CD4-positive, alpha-beta T cell treated with Interleukin-17A for 4 hours (primary cell): ENCODE measurements at regions not wholly inside any gene's neighbourhood (a gene's known extent, or its start where the extent isn't known, plus 50 kb on each side); places are given as distances from the start of the nearest gene placed in this dataset.
"Not testable (repeated sequence)": the region's sequence is repeated elsewhere in the genome, so short reads cannot be mapped to it uniquely, and the experiment has no call there.

ENCODE experiments used
- DNase-seq: peaks from one replicate; pipeline ENCODE4 v3.0.0-alpha.2; 2020; ENCODE audit warnings: mixed read lengths

DNA sequence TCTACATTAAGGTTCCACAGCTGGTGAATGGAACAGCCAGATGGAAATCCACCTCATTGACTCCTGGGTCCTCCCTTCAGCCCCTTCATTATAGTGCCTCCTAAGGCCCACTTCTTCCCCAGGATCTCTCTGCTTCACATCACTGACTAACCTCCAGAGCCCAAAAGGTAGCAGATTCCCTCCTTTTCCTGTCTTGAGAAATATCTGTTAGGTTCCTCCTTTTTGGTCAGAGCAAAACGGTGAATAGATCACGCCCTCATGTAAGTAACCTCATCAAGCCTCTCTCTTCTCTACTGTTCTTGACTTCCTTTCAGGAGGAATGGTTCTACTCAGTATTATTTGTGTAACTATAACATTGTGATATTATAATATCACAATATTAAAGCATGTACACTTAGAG is 155.0 kb upstream of the SRD5A2 start:
- DNase-seq: no peak

DNA sequence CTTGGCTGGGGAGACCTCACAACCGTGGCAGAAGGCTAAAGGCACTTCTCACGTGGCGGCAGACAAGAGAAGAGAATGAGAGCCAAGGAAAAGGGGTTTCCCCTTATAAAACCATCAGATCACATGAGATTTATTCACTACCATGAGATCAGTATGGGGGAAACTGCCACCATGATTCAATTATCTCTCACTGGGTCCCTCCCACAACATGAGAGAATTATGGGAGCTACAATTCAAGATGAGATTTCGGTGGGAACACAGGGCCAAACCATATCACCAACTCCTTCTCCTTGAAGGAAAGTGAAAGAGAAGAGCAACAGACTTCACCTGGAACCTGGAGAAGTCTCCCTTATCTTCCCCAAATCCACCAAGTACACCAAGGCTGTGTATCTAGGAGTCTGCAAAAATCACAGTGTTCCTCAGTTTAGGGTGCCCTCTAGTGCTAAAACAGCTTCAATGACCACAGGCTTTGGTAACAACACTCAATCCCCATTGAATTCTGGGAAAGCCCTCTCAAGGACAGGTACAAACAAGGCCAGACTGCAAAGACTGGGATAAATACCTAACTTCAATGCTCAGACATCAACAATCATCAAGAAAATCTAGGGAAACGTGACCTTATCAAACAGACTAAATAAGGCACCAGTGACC is 148.8 kb upstream of the SRD5A2 start:
- DNase-seq: no peak

DNA sequence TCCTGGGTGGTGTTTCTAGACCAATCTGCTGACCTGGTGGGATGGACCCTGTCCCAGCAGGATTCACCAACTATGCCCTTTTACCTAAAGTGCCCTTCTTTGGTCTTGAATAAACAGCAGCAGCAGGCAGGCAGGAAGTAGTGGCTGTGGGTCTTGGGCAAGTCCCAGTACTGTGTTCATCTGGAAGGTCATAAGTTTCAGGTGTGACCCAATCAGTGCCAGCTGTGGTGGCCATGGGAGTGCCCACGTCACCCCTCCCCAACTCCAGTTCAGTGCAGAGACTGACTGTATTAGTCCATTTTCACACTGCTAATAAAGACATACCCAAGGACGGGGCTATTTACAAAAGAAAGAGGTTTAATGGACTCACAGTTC is 148.3 kb upstream of the SRD5A2 start:
- DNase-seq: no peak

DNA sequence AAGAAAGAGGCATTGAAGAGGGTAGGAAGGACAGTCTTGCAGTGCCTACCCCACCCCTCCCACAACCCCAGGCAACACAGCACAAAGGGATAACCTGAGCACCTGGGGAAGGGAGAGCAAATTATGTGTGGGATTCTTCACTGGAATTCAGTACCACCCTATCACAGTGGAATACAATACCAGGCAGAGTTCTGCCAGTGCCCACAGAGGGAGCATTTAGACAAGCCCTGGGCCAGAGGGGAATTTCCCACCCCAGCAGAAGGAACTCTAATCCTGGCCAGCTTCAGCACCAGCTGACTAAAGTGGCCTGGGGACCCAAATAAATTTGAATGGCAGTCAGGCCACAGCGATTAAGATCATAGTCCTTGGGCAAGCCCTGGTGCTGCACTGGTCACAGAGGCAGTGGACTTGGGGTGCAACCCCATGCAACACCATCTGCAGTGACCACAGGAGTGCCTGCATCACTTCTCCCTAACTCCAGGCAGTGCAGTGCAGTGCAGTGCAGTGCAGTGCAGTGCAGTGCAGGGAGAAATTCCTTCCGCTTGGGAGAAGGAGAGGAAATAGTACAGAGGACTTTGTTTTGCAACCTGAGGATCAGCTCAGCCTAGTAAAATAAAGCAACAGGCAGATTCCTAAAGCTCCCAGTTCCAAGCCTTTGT is 147.8 kb upstream of the SRD5A2 start:
- DNase-seq: no peak

DNA sequence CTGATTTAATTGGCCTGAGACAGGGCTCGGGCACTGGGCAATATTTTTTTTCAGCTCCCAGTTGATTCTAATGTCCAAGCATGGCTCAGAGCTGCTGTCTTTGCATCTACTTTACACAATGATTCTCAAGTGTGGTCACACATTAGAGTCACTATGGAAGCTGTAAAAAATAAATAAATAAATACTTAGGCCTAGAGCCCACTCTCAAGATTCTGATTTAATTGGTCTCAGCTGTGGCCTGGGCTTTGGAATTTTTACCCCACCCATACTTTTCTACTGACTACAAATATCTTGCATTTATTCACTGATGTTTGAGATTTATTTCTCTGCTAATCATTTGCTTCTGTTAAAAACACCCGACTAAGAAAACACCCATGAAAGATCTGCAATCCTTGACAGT is 145.7 kb upstream of the SRD5A2 start:
- no peak for DNase-seq

DNA sequence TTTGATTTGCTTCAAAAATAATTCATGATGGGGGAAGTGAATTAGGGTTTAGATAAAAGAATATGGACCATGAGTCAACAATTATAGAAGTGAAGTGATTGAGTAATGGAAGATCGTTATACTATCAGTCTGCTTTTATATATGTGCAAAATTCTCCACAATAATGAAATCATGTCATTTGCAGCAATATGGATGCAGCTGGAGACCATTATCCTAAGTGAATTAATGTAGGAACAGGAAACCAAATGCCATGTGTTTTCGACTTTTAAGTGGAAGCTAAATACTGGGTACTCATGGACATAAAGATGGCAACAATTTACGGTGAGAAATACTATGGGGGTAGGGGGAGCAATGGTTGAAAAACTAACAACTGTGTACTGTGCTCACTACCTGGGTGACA is 144.7 kb upstream of the SRD5A2 start:
- no peak for DNase-seq

DNA sequence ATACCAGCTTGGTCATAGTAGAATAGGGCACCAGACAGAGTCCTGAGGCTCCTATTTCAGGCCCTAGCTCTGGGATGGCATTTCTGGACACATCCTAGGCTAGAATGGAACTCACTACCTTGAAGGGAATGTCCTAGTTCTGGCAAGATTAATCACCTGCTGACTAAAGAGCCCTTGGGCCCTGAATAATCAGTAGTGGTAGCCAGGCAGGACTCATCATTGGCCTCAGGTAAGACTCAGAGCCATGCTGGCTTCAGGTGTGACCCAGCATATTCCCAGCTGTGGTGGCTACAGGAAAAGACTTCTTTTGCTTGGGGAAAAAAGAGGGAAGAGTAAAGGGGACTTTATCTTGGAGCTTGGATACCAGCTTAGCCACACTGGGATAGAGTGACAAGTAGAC is 131.0 kb upstream of the SRD5A2 start:
- DNase-seq: no peak

DNA sequence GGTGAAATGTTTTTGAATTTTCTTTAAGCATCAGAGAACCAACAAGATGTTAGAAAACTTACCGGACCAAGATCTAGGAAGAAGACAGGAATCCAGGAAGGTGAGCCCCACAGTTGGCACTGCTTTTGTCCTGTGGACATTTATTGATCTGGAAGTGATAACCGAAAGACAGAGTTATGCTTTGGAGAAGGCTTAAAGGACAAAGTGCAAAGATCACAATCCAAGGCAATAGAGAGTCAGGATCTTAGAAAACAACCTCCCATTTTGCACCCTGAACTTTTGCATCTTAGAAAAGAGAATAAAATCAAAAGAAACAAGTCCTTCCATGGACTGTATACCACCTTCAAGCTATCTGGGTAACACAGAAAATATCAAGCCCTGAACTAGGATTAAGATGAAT is 129.4 kb upstream of the SRD5A2 start:
- DNase-seq: no peak

DNA sequence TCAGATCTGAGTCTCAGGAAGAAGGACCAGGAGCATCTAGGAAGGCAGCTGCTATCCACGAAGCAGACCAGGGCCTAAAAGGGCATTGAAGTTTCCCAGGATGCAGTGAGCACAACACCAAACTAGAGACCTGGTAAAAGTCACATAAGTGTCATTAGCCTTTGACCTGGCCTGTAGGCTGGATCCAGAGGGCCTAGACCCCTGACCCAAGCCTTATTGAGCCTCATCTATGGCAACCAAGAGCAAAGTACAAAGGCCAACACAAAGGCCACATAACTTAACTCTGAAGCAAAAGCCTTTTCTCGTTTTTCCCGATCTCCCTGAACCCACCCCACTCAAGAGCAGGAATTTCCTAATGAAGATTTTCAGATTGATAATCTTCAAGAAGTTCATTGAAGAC is 127.3 kb upstream of the SRD5A2 start:
- DNase-seq: no peak

DNA sequence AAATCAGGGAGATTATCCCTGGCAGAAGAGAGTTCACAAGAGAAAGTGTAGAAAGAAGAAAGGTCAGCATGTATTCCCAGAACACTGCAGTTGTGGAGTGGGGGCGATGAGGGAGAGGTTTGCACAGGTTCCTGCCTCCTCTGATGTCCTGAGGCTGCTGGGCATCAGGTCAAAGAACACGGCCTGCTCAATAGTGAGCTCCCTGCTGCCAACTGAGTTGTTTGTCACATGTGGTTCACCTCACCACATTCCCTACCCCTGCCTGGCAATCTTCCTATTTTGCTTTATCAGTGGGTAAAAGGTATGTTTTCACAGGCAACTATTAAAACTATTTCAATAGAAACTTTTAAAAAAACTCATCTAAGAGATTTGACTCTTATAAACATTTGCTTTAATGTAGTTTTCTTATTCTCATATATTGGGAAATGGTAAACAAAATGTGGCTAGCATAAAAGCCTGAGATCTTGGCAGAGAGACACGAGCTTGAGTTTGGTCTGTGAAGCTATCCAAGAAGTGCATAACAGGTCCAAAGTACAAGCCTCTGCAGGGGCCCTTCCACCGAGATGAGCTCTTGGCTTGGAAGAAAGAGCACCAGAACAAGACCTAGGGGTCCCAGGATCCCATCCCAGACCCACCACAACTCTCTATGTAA is 123.9 kb upstream of the SRD5A2 start:
- DNase-seq: no peak

DNA sequence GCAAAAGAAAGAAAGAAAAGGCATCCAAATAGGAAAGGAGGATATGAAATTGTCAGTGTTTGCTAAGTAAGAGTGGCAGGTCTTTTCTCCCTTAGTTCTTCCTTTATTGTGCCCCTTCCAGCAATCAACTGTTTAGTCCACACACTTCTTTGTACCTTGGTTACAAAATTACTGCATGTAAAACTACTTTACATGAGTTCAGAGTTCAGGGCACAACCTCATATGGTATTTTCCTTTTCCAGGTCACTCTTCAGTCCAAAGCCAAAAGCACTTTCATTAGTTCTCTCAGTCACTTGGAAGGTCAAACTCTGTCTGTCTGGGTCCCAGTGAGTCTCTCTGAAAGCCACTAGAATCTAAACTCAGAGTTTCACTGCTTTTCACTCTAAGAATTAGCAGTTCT is 122.5 kb upstream of the SRD5A2 start:
- DNase-seq: no peak

DNA sequence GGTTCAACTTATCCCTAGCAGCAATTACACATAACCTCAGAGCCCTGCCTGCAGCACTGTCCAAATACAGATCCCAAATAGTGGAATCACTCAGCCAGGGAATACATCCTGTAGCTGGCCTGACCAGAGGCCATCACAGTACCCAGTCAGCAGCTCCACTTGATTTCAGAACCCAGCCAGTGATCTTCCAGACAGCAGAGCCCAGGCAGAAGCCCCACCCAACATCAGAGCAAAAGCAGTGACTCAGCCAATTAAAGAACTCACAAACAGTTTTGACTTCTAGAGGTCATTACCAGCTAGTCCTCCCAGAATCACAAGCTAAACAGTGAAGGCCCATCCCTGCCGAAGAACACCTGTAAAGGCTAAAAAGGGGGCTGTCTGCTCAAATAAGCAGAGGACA is 118.0 kb upstream of the SRD5A2 start:
- DNase-seq: no peak

DNA sequence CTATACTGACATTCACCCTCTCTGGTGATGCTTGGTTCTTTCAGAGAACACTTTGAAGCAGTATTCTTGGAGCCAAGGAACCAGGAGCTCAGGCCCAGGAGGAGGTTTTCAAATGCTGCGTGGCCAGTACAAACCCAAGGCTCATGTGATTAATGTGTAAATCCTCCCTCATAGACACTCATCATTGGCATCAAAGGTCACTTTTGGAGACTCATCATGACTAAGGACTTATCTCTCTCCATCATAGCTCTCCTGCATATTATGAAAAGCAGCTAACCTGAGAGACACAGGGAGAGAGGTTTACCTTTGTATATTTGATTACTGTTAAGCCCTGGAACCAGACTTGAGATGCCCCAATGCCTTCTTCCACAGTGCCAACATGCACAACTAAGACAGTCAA is 115.3 kb upstream of the SRD5A2 start:
- DNase-seq: no peak

DNA sequence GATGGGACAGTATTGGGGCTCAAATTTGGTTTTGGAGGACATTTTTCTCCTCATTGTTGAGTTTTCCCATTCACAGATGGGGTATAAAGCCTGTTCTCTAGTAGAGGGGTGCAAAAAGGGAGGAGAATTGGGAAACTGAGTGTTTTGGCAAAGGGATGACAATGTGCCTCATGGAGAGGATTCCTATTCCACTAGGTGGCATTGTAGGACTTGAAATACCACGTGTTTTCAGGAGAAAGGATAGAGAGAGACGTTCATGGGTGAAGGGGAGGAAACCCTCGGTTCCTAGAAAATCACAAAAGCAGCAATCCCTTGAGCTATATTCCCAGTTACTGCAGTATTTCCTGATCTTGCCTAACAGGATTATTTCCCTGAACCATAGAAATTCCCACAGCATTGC is 113.7 kb upstream of the SRD5A2 start:
- no peak for DNase-seq

DNA sequence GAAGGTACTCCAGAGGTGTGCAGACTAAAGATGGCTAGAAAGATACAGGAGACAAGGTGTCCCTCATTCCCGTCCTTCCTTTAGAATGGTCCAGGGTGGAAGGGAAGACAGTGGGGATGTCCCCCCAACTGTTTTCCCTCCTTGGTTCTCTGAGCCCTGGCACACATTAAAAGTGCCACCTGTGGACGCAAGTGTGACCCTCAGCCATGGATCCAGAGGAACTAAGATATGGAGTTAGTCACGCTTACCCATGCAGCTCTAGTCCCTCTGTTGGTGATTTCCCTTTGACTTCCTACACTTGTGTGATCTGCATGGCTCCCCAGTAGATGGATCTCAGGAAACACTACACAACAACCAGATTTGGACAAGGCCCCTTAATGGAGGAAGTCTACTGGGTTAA is 113.1 kb upstream of the SRD5A2 start:
- DNase-seq: no peak

DNA sequence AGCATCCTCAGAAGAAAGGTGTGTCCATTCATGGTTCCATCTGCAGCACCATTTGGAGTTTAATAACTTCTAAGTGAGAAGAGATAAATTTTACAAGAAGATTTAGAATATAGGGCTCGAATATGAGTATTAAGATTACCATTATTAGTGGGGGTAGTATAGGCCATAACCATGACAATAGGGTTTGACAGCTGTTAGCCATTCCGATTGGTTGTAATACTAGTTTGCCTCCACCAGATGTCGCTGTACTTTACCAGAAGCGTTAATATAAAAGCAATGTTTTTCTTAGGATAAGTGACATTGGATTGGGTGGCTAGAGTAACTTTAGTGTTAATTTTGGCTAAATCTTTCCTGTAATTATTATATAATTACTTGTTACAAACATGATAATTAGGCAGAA is 107.5 kb upstream of the SRD5A2 start:
- no peak for DNase-seq

DNA sequence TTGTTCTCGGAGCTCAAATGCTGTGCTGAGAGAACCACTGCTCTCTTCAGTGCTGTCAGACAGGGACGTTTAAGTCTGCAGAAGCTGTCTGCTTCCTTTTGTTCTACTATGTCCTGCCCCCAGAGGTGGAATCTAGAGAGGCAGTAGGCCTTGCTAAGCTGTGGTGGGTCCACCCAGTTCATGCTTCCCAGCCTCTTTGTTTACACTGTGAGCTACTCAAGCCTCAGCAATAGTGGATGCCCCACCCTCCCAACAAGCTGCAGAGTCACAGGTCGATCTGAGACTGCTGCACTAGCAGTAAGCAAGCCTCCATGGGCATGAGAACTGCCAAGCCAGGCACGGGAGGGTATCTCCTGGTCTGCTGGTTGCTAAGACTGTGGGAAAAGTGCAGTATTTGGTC is 102.8 kb upstream of the SRD5A2 start:
- DNase-seq: not testable (repeated sequence)

DNA sequence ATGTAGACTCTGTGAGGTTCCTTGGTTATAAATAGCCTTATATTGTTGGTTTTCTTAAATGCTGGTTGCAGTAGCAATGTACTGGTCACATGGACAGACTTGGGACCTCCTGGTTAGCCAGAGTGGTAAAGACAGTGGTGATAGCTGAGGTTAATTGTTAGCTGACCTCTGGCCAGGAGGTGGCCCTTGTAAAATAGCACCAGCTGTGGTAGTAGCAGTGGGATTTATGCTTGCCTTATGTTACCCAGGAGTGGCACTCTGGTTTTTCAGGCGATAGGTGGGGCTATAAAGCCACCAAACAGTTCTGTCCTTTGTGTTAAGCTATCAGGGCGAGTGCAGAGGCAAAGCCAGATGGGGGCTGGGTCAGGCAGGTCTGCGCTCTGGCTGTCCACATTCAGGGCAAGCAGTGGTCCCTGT is 94.8 kb upstream of the SRD5A2 start:
- DNase-seq: no peak

DNA sequence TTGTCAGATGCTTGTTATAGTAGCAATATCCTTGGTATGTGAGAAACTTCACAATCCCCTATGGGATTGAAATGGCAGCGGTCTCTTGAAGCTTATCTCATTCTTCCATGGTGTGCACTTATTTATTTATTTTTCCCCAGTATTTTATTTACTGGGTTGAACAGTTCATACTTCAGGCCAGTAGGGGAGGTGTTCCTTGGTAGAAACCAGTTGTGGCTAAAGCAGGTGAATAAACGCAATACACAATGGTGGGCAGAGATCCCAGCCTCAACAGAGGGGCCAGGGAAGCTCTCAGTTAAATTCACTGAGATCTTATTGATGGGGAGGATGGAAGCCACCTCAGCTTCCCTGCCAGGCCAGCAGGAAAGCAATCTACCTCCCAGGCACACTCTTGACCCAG is 93.7 kb upstream of the SRD5A2 start:
- no peak for DNase-seq

DNA sequence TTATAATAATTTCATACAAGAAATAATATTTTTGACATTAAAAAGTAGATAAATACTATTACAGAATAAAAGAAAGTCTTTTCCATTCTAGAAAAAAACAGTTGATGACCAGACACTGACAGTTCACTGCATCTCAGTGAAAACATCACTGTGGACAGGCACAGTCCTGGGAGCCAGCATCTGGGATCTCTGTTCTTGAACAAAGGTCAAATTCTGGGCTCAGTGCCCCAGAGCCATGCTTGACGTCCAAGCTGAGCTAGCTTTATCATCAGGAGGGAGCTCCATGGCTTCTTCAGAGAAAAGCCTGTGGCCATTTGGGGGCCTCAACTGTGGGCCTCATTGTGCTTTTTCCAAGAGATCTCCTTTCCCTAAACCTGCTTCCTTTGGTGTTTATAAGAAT is 86.1 kb upstream of the SRD5A2 start:
- no peak for DNase-seq

DNA sequence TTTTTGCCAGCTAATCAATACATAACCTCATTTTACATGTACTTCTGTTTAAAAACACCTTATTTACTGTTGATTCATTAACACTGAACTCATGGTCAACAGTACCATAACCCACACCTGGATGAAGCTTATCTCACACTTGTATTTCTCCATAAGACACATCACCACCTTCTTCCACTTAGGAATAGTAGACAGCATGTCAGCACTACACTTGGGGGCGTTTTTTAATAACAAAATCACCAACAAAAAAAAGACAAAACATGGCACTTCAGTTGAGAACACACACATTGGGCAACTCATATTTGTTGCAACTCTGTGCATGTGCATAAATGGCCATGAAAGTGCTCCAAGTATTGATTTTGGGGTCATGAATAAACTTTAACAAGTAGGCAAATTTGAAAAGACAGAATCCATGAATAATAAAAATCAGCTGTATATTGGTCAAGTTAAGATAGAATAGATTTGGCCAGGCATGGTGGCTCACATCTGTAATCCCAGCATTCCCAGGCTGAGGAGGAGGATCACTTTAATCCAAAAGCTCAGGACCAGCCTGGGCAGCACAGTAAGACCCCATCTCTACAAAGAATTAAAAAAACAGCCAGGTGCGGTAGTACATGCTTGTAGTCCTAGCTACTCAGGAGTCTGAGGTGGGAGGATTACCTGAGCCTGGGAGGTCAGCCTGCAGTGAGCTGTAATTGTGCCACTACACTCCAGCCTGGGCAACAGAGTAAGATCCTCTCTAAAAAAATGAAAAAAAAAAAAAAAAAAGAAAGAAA is 84.4 kb upstream of the SRD5A2 start:
- DNase-seq: no peak

DNA sequence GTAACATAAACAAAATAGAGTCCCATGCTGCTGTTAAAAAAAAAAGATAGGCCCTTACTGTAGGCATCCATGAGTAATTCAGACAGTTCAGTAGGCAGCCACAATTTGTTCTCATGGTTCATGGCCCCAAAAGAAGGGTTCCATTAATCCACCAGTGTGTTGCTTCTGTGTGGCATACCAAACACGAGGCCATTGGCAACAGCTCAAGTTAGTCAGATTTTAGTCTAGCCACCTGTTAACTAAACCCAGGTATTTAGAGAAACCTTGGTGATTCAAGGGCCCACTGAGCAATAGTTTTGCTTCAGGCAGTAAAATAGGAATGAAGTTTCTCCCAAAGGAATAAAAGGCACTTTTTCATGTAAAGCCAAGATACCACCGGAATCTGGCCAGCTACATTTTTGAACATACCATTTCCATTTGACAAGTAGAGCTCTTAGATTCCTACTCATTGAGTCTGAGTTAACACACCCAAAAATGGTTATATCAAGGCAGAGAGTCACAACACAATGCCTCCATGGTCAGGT is 80.1 kb upstream of the SRD5A2 start:
- no peak for DNase-seq

DNA sequence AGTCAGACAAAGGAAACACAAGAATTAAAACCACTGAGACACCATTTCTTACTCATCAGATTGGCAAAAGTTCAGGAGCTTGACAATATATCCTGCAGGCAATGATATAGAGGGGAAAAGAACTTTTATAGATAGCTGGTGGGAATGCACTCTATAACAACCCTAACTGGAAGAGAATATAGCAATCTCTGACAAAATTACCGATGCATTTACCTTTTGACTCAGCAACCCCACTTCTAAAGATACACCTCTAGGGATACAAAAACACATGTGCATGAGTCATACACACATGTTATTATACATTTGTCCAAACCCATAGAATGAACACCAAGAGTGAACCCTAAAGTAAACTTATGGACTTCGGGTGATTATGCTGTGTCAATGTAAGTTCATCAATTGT is 79.4 kb upstream of the SRD5A2 start:
- DNase-seq: no peak

DNA sequence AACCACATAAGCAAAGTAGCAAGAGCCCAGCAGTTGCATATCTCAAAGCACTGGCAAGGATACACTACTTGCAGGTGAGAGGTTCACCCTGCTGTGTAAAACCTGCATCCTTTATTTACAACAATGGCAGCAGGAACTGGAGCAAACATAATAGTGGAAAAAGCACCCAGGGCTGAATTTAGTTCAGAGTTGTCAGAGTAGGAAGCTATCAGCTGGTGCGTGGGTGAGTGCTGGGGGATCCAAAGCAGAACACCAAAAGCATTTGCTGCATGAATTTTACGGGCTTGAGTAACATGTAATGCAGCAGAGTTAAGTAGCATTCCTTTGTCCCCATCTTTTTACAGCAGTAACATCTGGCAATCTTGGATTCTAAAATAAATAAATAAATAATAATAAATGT is 73.5 kb upstream of the SRD5A2 start:
- DNase-seq: no peak
